ENCODE measurements at regions not wholly inside any gene's neighbourhood (a gene's known extent, or its start where the extent isn't known, plus 50 kb on each side); places are given as distances from the start of the nearest gene placed in this dataset.

DNA sequence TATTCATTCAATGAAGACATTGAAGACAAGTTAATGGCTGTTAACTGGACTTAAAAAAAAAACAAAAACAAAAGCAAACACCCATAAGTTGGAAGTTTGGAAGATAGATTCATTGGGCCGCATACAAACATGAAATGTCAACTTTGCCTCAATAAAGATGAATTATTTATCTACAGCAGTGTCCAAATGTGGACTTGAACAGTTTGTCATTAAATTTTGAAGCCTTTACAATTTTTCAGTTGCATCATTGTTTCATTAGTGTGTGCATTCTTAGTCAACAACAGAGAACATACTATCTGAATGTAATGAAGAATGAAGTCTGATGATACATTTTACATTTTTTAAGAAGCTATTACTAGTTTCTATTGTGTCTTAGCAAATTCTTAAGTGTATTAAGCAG is 152.1 kb downstream of the SLIT2 start:
- no peak for DNase-seq (ENCODE audit: low read depth in 3 of 3)

DNA sequence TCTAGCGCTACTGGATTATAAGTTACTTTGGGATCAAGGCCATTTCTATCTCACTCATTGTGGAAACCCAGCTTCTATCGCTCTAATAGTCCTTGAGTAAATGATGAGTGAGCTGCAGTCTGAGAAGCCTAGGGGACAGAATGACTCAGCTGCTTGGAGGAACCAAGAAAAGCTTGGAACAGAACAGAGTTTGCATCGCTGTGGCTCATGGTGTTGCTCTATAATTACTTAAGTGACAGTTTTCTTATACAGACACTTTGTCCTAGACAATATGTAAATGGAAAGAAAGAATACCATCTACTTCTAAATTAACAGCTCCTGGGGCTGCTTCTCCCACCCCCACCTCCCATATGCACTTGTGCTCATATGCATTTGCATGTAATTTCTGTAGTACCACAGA is 156.9 kb downstream of the SLIT2 start:
- no peak for DNase-seq (ENCODE audit: low read depth in 3 of 3)

DNA sequence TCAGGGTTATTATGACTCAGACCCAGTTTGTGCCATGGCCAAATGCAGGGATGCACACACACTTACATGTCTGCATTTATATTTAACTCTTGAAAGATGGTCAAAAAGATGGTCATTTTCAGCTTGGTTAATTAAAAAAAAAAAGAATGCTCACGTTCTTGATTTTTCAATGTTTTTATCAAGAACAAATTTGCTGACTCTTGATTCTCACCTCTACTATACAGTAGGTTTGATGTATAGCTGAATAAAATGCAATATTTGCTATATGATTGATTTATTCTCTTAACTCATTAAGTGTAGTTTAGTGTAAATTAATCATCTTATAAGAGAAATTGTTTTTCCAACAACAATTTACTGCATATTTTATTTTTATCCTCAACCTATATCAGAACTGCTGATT is 160.4 kb downstream of the SLIT2 start:
- DNase-seq (ENCODE audit: low read depth in 3 of 3), result no peak

DNA sequence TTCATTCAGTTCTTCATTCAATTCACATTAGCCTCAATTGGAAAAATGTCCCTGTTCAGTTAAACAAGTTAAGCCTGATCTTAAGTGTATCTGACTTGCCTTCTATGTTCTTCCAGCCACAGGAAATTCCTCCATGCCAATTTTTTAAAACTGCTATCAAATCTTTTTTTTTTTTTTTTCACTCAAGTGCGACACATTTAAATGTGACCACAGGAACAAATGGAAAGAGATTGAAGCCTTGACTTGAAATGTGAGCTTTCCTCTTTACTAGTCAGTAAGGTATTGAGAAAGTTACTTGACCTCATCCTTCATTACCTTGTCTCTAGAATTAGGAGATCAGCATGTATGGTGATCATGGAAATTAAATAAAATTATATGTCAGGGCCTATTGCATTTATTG is 165.1 kb downstream of the SLIT2 start:
- DNase-seq (ENCODE audit: low read depth in 3 of 3), result no peak

DNA sequence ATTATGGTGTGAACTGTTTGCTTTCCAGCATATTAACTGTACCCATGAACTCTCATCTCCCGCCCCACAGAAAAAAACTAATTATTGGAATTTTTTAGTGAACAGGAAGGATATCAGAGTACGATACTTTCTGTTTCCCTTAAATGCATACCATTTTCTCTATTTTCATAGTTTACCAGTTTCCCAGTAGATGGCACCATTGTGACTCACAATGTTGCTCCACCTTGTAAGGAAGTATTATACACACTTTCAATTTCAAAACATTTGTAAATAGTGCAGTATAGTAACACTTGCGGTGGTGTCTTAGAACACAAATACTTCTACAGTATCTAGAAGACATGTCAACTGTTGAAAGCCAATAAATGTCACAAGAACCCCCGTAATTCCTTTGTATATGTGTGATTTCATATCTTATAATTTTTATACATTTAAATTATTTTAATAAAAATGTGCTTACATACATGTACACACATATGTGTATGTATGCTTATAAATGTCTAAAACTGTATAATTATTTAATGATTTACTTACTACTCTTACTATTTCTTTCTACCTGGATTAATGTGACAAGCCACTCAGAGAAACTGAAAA is 167.3 kb downstream of the SLIT2 start:
- DNase-seq (ENCODE audit: low read depth in 3 of 3), result no peak

DNA sequence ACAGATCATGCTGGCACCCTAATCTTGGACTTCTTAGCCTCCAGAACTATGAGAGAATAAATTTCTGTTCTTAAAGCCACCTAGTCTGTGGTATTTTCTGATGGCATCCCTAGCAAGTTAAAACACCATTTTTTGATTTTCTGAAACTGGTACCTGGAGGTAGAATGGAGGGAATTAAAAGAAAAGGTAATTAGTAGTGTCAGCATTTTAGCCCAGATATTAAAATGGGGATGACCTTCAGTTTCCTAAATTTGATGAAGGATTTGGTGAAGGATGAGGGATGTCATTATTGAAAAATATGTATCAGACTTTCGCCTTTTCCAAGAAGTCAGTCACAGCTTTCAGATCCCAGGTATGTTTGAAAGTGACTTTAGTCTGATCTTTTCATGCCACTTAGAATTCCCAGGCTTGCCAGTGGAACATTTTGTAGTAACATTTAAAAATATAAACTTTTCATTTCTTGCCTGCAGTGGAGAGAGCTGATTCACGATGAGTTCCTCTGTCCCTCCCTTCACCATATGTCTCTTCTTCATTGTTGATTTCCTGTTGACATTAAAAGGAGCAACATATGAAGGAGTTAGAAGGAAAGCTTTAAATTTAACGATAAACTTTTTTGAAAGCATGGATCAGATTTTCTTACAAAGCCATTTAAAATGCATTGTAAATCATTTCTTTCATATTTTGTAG is 169.4 kb downstream of the SLIT2 start:
- no peak for DNase-seq (ENCODE audit: low read depth in 3 of 3)

DNA sequence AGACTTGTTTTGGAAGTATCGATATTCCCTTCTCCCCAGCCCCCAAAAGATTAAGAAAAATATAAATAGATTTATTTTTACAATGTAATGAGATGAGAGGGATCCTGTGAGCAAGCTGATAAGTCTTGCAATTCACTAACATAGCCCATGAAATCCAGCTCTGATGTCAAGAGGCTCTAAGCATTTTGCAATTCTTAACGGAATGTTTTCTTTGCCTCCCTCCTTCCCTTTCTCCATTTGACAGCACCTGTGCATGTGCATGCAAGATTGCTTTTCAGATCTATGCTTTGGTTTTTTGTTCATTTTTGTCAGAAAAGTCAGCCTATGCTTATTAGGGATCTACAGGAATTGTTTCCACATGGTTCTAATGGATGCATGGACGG is 169.9 kb downstream of the SLIT2 start:
- no peak for DNase-seq (ENCODE audit: low read depth in 3 of 3)

DNA sequence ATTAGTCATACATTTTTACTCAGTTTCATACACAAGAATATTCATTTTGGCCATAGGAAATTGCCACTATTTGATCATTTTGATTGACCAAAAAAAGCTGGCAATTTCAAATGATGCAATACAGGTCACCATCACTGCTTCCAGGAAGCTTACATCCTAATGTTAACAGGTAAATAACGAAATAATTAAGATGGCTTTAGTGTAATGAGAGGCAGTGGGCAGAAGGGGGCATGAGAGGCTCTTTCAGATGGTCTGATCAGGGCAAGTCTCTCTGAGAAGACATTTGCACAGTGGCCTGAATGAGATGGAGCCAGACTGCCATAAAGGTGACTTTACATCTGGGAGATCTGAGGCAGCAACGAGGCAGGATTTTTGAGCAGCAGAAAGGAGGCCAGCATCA is 170.7 kb downstream of the SLIT2 start:
- peak in 1 of 3 experiments; percentile 16 for DNase-seq (ENCODE audit: low read depth in 3 of 3)

DNA sequence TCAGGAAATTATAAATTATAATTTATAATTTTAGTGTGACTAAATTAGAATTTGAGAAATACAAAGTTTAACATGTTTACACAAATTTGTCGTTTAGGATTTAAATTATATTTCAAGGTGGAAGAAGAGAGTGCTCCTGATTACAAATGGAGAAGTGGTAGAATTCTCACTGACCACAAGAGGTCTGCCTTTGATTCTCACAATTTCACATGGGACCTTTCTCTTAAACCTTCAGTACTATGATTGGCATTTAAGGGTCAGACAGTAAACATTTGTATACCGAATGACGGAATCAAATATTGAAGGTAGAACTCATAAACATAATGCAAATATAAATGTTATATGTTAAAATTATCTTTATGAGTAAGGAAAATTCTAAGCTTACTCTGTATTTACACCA is 171.7 kb downstream of the SLIT2 start:
- no peak for DNase-seq (ENCODE audit: low read depth in 3 of 3)

DNA sequence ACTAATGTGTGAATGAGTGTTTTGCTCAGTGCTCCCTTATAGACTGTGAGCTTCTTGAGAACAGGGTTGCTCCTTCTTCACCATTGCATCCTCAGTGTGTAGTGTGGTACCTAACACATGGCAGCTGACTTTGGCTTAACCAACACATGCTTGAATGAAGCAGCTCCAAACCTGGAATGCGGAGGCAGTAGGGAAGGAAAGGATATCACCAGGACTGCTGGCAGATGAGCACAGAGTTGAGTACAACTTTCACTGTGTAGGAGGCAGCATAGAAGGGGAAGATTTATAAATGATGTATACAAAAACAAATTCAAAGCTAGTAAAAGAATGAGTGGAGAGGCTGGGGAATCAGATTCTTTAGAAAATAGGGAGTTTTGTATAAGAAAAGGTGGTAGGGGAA is 174.3 kb downstream of the SLIT2 start:
- no peak for DNase-seq (ENCODE audit: low read depth in 3 of 3)

DNA sequence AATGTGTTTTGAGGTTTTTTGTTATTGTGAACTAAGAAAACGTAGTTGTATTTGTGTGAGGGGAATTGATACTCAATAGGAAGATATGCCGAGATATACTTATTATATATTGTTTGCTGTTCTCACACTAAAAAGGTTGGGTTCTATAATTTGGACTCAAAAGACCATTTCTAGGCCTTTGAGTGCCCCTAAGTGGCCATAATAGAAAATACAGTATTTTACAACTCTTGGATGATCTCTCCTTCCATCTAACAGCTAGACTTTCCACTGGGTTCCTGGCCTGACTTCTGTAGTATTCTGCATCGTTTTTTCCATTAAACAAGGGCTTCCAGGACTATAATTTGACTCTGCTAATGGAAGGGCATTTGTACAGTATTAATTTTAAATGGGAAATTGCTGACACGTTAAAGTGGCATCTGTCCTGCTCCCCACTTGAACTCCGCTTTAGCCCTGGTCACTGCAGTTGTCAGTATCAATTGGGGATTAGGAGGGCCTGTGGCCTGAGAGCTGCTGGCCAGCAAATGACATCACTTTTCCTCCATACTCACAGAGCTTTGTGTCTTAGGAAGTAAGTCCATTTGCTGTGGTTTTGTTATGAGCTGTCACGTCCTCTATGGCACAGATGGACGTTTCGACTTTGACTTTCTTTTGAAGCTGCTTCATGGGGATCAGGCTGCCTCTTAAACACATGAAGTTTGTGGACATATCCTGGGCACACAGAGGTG is 176.9 kb downstream of the SLIT2 start:
- DNase-seq (ENCODE audit: low read depth in 3 of 3), result no peak

DNA sequence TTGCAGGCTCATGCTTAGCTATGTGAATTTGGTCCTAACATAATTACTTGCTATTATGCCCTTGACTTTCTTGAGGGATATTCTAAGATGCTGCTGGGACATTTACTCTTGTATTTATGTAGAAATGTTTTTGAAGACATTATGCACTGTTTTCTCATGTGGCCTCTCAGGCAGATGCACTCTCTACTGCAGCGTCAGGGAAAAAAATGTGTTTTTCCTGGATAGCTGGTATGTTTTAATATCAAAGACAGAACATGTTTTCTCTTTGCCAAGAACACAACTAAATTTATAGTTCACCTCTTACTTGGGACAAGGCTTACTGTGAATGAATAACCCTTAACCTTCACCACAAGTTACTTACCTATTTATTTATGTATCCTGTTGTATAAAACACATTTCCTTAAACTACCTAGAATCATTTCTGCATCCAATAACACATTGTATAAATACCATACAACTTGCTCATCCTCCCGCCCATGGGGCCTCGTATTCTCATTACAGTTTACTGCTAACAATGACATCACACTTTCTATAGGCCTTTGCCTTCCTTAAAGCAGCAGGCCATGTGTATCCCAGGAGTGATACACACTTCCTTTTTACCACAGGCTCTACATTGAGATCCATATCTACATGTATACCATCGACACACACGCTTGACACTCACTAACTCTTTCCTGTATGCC is 178.7 kb downstream of the SLIT2 start:
- no peak for DNase-seq (ENCODE audit: low read depth in 3 of 3)

DNA sequence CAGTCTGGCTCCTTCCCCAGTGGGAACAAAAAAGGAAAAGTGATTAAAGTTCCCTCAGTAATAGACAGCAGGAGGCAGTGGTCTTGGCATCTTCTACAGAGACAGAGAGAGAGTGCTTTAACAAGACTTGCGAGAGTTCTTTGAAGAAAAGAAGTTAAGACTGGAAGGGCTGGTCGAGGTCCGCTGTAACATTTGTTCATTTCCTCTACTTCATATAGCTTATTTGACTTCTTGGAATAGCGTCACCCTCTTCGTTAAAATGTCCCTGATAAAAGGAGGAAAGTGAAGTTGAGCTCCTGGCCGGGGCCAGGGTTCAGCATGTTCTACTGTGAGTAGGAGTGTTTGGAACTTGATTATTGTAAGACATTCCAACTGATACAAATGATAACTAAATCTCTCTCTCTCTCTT is 179.8 kb downstream of the SLIT2 start:
- no peak for DNase-seq (ENCODE audit: low read depth in 3 of 3)

DNA sequence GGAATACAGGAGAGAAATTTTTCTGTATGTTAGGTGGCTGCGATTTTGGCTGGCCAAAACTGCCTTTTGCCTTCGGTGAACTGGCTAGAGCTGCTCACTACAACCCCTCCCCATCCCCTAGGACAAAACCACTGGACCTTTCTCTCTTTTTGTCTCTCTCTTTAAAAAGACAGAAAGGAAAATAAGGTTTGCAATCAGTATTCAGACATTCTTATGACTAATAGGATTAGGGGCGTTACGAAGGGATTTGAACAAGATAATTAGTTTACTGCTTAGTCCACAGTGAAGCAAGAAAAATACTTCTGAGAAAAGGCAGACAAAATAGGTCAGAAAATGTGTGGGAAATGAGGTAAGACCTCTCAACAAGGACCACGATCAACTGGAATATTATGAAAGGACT is 180.4 kb downstream of the SLIT2 start:
- DNase-seq (ENCODE audit: low read depth in 3 of 3), result no peak

DNA sequence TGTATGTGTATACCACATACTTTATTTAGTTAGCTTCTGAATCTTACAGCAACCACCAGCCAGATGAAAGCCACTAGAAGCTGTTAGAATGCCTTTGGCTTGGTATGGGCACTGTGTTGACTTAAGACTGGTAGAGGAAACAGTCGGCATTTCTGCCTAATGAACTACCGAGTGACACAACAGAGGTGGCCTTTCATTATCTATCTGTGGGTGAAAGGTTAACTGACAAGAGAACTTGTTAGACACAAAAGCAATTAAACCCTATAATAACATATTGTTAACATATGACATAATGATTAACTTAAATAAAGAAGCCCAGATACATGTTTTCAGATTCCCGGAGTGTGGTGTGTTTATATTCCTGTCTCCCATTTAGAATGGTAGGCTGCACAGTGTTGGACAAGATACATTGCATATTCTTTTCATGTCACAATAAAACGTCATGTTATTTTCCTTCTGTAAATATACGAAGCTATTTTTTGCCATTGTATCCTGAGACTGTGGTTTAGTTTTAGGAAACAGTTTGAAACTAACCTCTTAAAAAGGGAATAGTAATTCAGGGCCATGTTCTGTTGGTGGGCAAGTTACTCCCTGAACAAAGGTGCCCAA is 181.5 kb downstream of the SLIT2 start:
- no peak for DNase-seq (ENCODE audit: low read depth in 3 of 3)

DNA sequence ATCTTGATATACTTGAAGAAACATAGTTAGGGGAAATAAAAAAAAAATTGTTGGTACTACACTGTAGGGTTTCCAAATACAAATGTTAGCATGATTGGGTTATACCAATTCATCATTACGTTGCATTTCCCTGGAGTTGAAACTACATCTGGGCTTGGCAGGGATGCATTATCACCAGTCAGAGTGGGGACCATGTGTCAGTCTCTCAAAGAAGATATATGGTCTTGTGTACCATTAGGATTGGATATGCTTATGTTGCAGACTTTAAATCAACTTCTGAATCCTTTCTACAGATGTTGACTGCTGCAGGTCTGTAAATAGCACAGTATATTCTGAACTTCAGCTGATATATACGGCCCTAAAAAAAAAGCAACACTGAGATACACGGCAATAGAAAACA is 188.5 kb downstream of the SLIT2 start:
- no peak for DNase-seq (ENCODE audit: low read depth in 3 of 3)

DNA sequence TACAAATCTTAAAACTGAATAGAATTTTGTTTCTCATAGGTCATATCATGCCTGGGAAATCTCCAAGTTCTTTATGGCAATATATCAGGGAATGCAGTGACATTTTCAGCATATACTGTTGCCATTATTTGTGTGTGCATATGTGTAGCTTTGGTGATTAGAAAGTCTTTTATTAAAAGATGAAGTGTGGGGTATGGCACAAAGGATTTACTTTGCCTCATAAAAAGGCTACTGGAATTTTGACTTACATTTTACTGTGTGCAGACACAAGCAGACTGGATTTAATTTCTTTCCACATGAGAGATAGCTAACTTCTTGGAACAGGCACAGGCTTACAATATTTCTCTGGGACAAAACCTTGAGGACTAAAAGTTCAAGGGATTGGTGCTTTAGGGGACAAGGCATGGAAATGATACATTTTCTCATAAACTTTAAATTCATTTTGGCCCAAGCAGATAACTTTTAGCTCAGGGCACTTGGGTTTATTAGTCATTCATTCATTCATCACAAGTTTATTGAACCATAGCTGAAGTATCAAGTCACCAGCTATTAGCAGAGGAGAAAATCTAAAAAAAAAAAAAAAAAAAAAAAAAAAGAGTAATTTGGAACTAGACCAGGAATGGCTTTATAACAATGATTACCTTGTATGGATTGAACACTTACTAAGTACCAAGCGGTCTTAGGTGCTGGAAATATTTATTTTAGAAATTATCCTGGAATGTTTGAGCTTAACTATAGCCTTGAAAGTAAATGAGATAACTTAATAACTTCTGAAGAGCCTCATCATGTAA is 191.5 kb downstream of the SLIT2 start:
- DNase-seq (ENCODE audit: low read depth in 3 of 3), result no peak

DNA sequence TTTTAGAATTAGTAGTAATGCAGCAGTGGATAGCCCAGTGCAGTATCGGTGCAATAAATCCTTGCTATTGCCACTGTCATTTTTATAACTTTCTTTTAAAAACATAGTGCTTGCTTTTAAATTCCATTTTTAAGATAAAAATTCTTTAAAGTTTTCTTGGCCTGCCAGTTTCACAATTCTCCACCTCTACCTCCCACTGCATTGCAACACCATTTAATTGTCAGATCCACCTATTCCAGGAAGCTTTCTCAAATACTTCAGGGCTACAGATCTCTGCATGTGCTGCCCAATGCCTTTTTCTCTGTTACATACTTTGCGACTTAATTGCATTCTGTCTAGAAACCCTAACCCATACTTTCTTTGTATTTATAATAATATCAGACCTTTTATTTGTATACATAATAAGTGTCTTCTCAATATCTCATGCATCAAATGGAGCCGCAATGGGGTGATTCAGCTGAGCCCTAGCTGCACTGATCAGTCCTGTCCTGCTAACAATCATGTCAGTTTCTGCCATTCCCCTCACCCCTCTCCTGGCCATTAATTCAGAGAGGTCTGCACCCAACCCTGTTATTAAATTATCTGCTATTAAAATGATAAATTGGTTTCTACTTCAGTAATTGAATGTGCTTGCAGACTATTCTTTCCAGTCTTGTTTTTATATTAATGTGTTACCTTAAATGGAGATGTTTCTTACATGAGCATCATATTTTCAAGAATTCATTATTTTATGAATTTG is 193.1 kb downstream of the SLIT2 start:
- no peak for DNase-seq (ENCODE audit: low read depth in 3 of 3)

DNA sequence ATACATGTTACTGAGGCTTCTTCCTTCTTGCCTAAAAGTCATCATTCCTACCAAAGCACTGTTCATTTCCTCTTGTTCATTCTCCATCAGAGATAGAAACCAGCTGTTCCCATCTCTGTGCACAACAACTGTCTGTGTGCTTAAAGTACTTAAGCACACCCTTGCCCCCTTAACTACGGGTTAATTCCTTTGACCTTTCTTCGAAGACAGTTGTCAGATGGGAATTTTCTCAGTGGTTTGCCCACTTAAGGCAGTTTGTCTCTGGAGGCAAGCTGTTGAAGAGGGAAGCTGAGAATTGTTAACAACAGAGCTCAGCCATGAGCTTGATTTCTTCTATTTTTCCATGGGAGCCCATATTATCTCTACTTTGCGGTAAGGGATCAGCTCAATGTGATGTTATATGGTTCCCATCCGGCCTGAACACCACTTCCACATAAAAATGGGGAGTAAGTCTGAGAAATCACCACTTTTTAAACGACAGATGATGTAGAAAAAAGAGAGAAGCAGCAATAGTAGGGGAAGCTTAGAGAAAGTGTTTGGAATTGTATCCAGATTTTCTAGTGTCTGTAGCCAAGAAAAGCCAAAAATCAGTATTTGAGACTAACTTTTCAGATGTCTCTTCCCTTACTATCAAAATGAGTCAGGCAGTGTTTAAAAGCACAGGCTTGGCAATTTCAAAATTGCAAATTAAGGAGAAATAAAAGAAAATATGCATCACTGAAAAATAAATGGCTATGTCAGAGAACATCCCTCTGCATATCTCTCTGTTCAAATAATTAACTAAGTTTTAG is 194.4 kb downstream of the SLIT2 start:
- DNase-seq (ENCODE audit: low read depth in 3 of 3), result no peak

DNA sequence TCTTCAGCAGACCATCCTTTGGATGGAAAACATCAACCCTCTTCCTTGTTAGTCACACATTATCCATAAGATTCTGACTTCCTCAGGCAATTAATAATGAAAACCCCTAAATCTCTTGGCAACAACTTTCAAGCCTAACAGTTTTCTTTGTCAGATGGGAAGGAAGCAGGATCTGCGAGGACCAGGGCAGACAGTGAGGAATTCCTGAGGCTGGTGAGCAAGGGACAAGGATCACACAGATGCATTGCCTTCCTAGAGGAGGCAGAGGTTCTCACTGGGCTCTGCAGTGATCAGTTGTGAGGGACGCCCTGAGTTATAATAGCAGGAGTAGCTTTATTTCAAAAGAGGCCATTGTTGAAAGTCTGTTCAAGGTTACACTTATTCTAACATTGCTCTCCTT is 195.4 kb downstream of the SLIT2 start:
- DNase-seq (ENCODE audit: low read depth in 3 of 3), result no peak

All from stimulated activated CD4-positive, alpha-beta T cell treated with anti-CD3 and anti-CD28 coated beads, TNF-alpha, amount 100 ng/mL, for 24 hours (primary cell).